Calu3 (cell line): ENCODE measurements at regions not wholly inside any gene's neighbourhood (a gene's known extent, or its start where the extent isn't known, plus 50 kb on each side); places are given as distances from the start of the nearest gene placed in this dataset.

Source experiments
- BruUV-seq: library from RNA; stranded (reverse); fragments of 400-500 nt; replicated peaks from 2 replicates; lab custom pipeline; 2021; lab: Mats Ljungman, UMichigan
- CTCF ChIA-PET: fragments of 300-600 bp; sonication (Branson Sonifier 250); formaldehyde crosslinking; loops from one replicate; lab custom pipeline; 2022; ENCODE audit warnings: antibody characterized with exemption; lab: Charles Lee
- DNase-seq: peaks from one replicate; pipeline ENCODE4 v3.0.0; 2022
- H3K27ac Mint-ChIP-seq: one replicate; pipeline ENCODE4 v1.8.0; 2022; ENCODE audit warnings: mixed read lengths; ENCODE audit not compliant: unreplicated experiment
- H3K27me3 Mint-ChIP-seq: one replicate; pipeline ENCODE4 v1.8.0; 2022; ENCODE audit warnings: mixed read lengths; ENCODE audit not compliant: unreplicated experiment
- H3K36me3 Mint-ChIP-seq: one replicate; pipeline ENCODE4 v1.8.0; 2022; ENCODE audit warnings: mild to moderate bottlenecking, moderate library complexity, mixed read lengths; ENCODE audit not compliant: insufficient read depth, unreplicated experiment
- H3K4me1 Mint-ChIP-seq: one replicate; pipeline ENCODE4 v1.8.0; 2022; ENCODE audit warnings: mild to moderate bottlenecking, low read depth, mixed read lengths; ENCODE audit not compliant: unreplicated experiment
- H3K4me3 Mint-ChIP-seq: one replicate; pipeline ENCODE4 v1.8.0; 2022; ENCODE audit warnings: mild to moderate bottlenecking, low read depth, moderate library complexity, mixed read lengths; ENCODE audit not compliant: unreplicated experiment
- H3K9me3 Mint-ChIP-seq: one replicate; pipeline ENCODE4 v1.8.0; 2022; ENCODE audit warnings: low read depth, mixed read lengths; ENCODE audit not compliant: unreplicated experiment
- intact Hi-C: fragments of 100-400 bp; cut with micrococcal nuclease; formaldehyde crosslinking; loops from one replicate; pipeline ENCODE4 v1.10.0; 2022; ENCODE audit not compliant: unreplicated experiment
- TF ChIP-seq, protein P1 (sequence below): fragments of 200-600 bp; IDR thresholded peaks from one replicate; pipeline ENCODE4 v1.8.0; 2022; ENCODE audit warnings: antibody characterized with exemption; ENCODE audit not compliant: unreplicated experiment

GRCh38 chr14:43041976-43042375 is 1435.3 kb downstream of the LRFN5 start:
- no peak for DNase-seq
- peaks cover 3% of the 10 kb centered on the region for H3K9me3 Mint-ChIP-seq
- CTCF ChIA-PET: no interaction called here
- H3K4me3 Mint-ChIP-seq: no peak overlapping the region
- H3K36me3 Mint-ChIP-seq: no peaks in the 10 kb centered on the region
- no TSS peak for BruUV-seq
- intact Hi-C loops: no loop called here
- no peaks in the 10 kb centered on the region for H3K4me1 Mint-ChIP-seq
- TF ChIP-seq, protein P1, sequence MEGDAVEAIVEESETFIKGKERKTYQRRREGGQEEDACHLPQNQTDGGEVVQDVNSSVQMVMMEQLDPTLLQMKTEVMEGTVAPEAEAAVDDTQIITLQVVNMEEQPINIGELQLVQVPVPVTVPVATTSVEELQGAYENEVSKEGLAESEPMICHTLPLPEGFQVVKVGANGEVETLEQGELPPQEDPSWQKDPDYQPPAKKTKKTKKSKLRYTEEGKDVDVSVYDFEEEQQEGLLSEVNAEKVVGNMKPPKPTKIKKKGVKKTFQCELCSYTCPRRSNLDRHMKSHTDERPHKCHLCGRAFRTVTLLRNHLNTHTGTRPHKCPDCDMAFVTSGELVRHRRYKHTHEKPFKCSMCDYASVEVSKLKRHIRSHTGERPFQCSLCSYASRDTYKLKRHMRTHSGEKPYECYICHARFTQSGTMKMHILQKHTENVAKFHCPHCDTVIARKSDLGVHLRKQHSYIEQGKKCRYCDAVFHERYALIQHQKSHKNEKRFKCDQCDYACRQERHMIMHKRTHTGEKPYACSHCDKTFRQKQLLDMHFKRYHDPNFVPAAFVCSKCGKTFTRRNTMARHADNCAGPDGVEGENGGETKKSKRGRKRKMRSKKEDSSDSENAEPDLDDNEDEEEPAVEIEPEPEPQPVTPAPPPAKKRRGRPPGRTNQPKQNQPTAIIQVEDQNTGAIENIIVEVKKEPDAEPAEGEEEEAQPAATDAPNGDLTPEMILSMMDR: no peak
- H3K27me3 Mint-ChIP-seq: no peaks in the 10 kb centered on the region
- no peak overlapping the region for H3K27ac Mint-ChIP-seq

- intact Hi-C loops: no loop called here
- Mint-ChIP-seq H3K4me1 (no peaks in the 10 kb centered on the region), H3K4me3 (no peak overlapping the region), H3K27me3 (no peaks in the 10 kb centered on the region), H3K9me3 (peaks cover 2% of the 10 kb centered on the region), H3K36me3 (no peaks in the 10 kb centered on the region), H3K27ac (no peak overlapping the region)
- BruUV-seq: no TSS peak
- no peak for DNase-seq
- TF ChIP-seq, protein P1: no peak
- CTCF ChIA-PET: no interaction called here
Measured at GRCh38 chr14:43041207-43041606, 1434.5 kb downstream of the LRFN5 start.

GRCh38 chr14:43039881-43040280 is 1433.2 kb downstream of the LRFN5 start:
- no peaks in the 10 kb centered on the region for H3K27me3 Mint-ChIP-seq
- no peaks in the 10 kb centered on the region for H3K4me1 Mint-ChIP-seq
- H3K27ac Mint-ChIP-seq: no peak overlapping the region
- TF ChIP-seq, protein P1: no peak
- no peak overlapping the region for H3K4me3 Mint-ChIP-seq
- CTCF ChIA-PET: no interaction called here
- DNase-seq: no peak
- no TSS peak for BruUV-seq
- H3K9me3 Mint-ChIP-seq: no peaks in the 10 kb centered on the region
- no peaks in the 10 kb centered on the region for H3K36me3 Mint-ChIP-seq
- intact Hi-C loops: no loop called here

- CTCF ChIA-PET: no interaction called here
- H3K36me3 Mint-ChIP-seq: no peaks in the 10 kb centered on the region
- H3K4me3 Mint-ChIP-seq: no peak overlapping the region
- TF ChIP-seq, protein P1: no peak
- no peaks in the 10 kb centered on the region for H3K27me3 Mint-ChIP-seq
- no peak overlapping the region for H3K27ac Mint-ChIP-seq
- no peaks in the 10 kb centered on the region for H3K4me1 Mint-ChIP-seq
- BruUV-seq: no TSS peak
- peaks cover 3% of the 10 kb centered on the region for H3K9me3 Mint-ChIP-seq
- intact Hi-C loops: no loop called here
- DNase-seq: no peak
Measured at GRCh38 chr14:43031598-43031997, 1424.9 kb downstream of the LRFN5 start.
